H9 (cell line): ENCODE measurements at regions not wholly inside any gene's neighbourhood (a gene's known extent, or its start where the extent isn't known, plus 50 kb on each side); places are given as distances from the start of the nearest gene placed in this dataset.

Source experiments
- DNase-seq: peaks from one replicate; pipeline ENCODE4 v3.0.0-alpha.2; 2017
- H2AFZ ChIP-seq: one replicate; pipeline ENCODE4 v1.6.1; 2013; ENCODE audit warnings: mild to moderate bottlenecking, low read length, control low read depth, moderate library complexity
- H2AK5ac ChIP-seq: 2 replicates; pipeline ENCODE4 v1.6.1; 2013; ENCODE audit warnings: low read length, control low read depth, mixed read lengths; ENCODE audit not compliant: insufficient read length
- H2BK120ac ChIP-seq: one replicate; pipeline ENCODE4 v1.6.1; 2013; ENCODE audit warnings: low read depth, mild to moderate bottlenecking, low read length, control low read depth, inconsistent platforms; ENCODE audit not compliant: poor library complexity, severe bottlenecking
- H2BK12ac ChIP-seq: 2 replicates; pipeline ENCODE4 v1.6.1; 2013; ENCODE audit warnings: low read length, control low read depth, mixed read lengths, low read depth; ENCODE audit not compliant: insufficient read length
- H2BK15ac ChIP-seq: 2 replicates; pipeline ENCODE4 v1.6.1; 2013; ENCODE audit warnings: low read depth, low read length, control low read depth
- H2BK20ac ChIP-seq: one replicate; pipeline ENCODE4 v1.6.1; 2013; ENCODE audit warnings: low read depth, mild to moderate bottlenecking, low read length, control low read depth, inconsistent platforms; ENCODE audit not compliant: poor library complexity, severe bottlenecking
- H2BK5ac ChIP-seq: 2 replicates; pipeline ENCODE4 v1.6.1; 2013; ENCODE audit warnings: low read length, control low read depth, mixed read lengths; ENCODE audit not compliant: insufficient read length
- H3K14ac ChIP-seq: 2 replicates; pipeline ENCODE4 v1.6.1; 2013; ENCODE audit warnings: low read length, control low read depth; ENCODE audit not compliant: insufficient read depth
- H3K18ac ChIP-seq: 2 replicates; pipeline ENCODE4 v1.6.1; 2013; ENCODE audit warnings: low read depth, mild to moderate bottlenecking, mixed read lengths, low read length, control low read depth; ENCODE audit not compliant: insufficient read length
- H3K23ac ChIP-seq: 2 replicates; pipeline ENCODE4 v1.6.1; 2013; ENCODE audit warnings: low read length, control low read depth, mixed read lengths, low read depth; ENCODE audit not compliant: insufficient read length
- H3K23me2 ChIP-seq: 2 replicates; pipeline ENCODE4 v1.6.1; 2013; ENCODE audit warnings: low read depth, mild to moderate bottlenecking, mixed read lengths, low read length, control low read depth; ENCODE audit not compliant: insufficient read length, poor library complexity, severe bottlenecking
- H3K27ac ChIP-seq: 2 replicates; pipeline ENCODE4 v1.5.1; 2013; ENCODE audit warnings: low read length, control low read depth, mixed read lengths, low read depth; ENCODE audit not compliant: insufficient read length
- H3K27me3 ChIP-seq: 2 replicates; pipeline ENCODE4 v1.6.1; 2013; ENCODE audit warnings: low read length, control low read depth, inconsistent platforms; ENCODE audit not compliant: insufficient read depth
- H3K4ac ChIP-seq: 2 replicates; pipeline ENCODE4 v1.6.1; 2013; ENCODE audit warnings: low read depth, mild to moderate bottlenecking, control low read depth, inconsistent platforms, low read length, moderate library complexity
- H3K4me1 ChIP-seq: 2 replicates; pipeline ENCODE4 v1.6.1; 2013; ENCODE audit warnings: low read length, control low read depth, inconsistent platforms; ENCODE audit not compliant: insufficient read depth
- H3K4me2 ChIP-seq: 2 replicates; pipeline ENCODE4 v1.6.1; 2013; ENCODE audit warnings: low read length, control low read depth, mixed read lengths; ENCODE audit not compliant: insufficient read length, insufficient read depth
- H3K56ac ChIP-seq: 2 replicates; pipeline ENCODE4 v1.6.1; 2013; ENCODE audit warnings: low read depth, mild to moderate bottlenecking, mixed read lengths, low read length, control low read depth; ENCODE audit not compliant: insufficient read length
- H3K79me1 ChIP-seq: 2 replicates; pipeline ENCODE4 v1.6.1; 2013; ENCODE audit warnings: low read depth, mild to moderate bottlenecking, moderate library complexity, low read length, control low read depth, inconsistent platforms; ENCODE audit not compliant: insufficient read depth, poor library complexity, severe bottlenecking
- H3K79me2 ChIP-seq: 2 replicates; pipeline ENCODE4 v1.6.1; 2013; ENCODE audit warnings: low read length, control low read depth, inconsistent platforms; ENCODE audit not compliant: insufficient read depth
- H3K9ac ChIP-seq: 2 replicates; pipeline ENCODE4 v1.6.1; 2013; ENCODE audit warnings: low read length, control low read depth, mixed read lengths; ENCODE audit not compliant: insufficient read length; ENCODE audit errors: extremely low read depth
- H3K9me3 ChIP-seq: one replicate; pipeline ENCODE4 v1.6.1; 2013; ENCODE audit warnings: low read depth, low read length, inconsistent platforms; ENCODE audit not compliant: control insufficient read depth
- H3T11ph ChIP-seq: one replicate; pipeline ENCODE4 v1.6.1; 2013; ENCODE audit warnings: mild to moderate bottlenecking, low read length, control low read depth, inconsistent platforms
- H4K20me1 ChIP-seq: one replicate; pipeline ENCODE4 v1.6.1; 2013; ENCODE audit not compliant: control insufficient read depth, insufficient read length, insufficient read depth
- H4K5ac ChIP-seq: 2 replicates; pipeline ENCODE4 v1.6.1; 2013; ENCODE audit warnings: low read depth, mild to moderate bottlenecking, mixed read lengths, low read length, control low read depth; ENCODE audit not compliant: insufficient read length
- H4K8ac ChIP-seq: replicated peaks from 2 replicates; pipeline ENCODE4 v1.6.1; 2013; ENCODE audit warnings: low read length, control low read depth, mixed read lengths, low read depth; ENCODE audit not compliant: insufficient read length
- H4K91ac ChIP-seq: 2 replicates; pipeline ENCODE4 v1.6.1; 2013; ENCODE audit warnings: low read depth, mild to moderate bottlenecking, moderate library complexity, mixed read lengths, low read length, control low read depth; ENCODE audit not compliant: insufficient read length
- H3K27ac Mint-ChIP-seq, 3 experiments: 2 replicates in 2 of 3; 3 replicates in 1 of 3; pipeline ENCODE4 v1.8.0; 2020 to 2021; ENCODE audit warnings: mixed read lengths in 3 of 3, mild to moderate bottlenecking in 1 of 3, moderate library complexity in 1 of 3
- H3K27me3 Mint-ChIP-seq: 2 replicates; pipeline ENCODE4 v1.8.0; 2021; ENCODE audit warnings: low read depth, mild to moderate bottlenecking, moderate library complexity, mixed read lengths
- H3K36me3 Mint-ChIP-seq, 3 experiments: 2 replicates in 2 of 3; 3 replicates in 1 of 3; pipeline ENCODE4 v1.8.0; 2020 to 2021; ENCODE audit warnings: low read depth in 3 of 3, mixed read lengths in 3 of 3; ENCODE audit not compliant: insufficient read depth in 1 of 3
- H3K4me1 Mint-ChIP-seq, 2 experiments: 2 replicates each; pipeline ENCODE4 v1.8.0; 2020; ENCODE audit warnings: mixed read lengths in 2 of 2
- H3K4me3 Mint-ChIP-seq, 2 experiments: 2 replicates in 1 of 2; 3 replicates in 1 of 2; pipeline ENCODE4 v1.8.0; 2020 to 2021; ENCODE audit warnings: mild to moderate bottlenecking in 2 of 2, mixed read lengths in 2 of 2, moderate library complexity in 1 of 2
- H3K9me3 Mint-ChIP-seq, 2 experiments: 2 replicates in 1 of 2; 3 replicates in 1 of 2; pipeline ENCODE4 v1.8.0; 2020; ENCODE audit warnings: mild to moderate bottlenecking in 2 of 2, mixed read lengths in 2 of 2, moderate library complexity in 1 of 2
- TF ChIP-seq, protein P1 (sequence below): fragments of 200-600 bp; sonication (generic); conservative IDR thresholded peaks from 3 replicates; pipeline ENCODE4 v1.8.0; 2021; ENCODE audit warnings: antibody characterized with exemption, mild to moderate bottlenecking

DNA sequence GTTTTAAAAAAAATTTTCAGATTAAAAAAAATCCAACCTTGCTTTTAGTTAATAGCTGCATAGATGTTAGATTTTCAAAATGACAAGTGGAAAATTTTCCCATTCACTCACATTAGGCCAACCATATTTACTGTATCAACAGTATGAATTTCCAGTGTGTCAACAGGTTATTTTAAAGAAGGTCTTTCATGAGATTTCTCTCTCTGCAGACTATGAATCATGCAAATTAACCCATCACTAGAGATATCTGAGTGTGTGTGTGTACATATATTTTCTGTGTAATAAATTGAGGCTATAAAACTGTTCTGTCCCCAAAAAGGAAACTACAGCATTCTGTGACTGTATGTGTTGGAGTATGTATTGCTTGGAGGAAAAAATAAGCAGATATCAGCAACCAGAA, 305.6 kb downstream of the ARL4A start:
- H3K18ac ChIP-seq, result no peak overlapping the region

More for the DNA sequence above, 305.6 kb downstream of the ARL4A start:
- Mint-ChIP-seq H3K36me3 (no peaks in the 10 kb centered on the region), H3K27ac (no peak overlapping the region), H3K27me3 (no peaks in the 10 kb centered on the region), H3K9me3 (no peaks in the 10 kb centered on the region; a peak in 1 of 5 replicates), H3K4me1 (peaks cover 3 to 4% of the 10 kb centered on the region in 2 experiments), H3K4me3 (no peak overlapping the region)
- H3K56ac ChIP-seq, result no peak overlapping the region
- H3K4me1 ChIP-seq, result no peaks in the 10 kb centered on the region
- TF ChIP-seq, protein P1, sequence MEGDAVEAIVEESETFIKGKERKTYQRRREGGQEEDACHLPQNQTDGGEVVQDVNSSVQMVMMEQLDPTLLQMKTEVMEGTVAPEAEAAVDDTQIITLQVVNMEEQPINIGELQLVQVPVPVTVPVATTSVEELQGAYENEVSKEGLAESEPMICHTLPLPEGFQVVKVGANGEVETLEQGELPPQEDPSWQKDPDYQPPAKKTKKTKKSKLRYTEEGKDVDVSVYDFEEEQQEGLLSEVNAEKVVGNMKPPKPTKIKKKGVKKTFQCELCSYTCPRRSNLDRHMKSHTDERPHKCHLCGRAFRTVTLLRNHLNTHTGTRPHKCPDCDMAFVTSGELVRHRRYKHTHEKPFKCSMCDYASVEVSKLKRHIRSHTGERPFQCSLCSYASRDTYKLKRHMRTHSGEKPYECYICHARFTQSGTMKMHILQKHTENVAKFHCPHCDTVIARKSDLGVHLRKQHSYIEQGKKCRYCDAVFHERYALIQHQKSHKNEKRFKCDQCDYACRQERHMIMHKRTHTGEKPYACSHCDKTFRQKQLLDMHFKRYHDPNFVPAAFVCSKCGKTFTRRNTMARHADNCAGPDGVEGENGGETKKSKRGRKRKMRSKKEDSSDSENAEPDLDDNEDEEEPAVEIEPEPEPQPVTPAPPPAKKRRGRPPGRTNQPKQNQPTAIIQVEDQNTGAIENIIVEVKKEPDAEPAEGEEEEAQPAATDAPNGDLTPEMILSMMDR, result no peak
- no peak overlapping the region for H2BK15ac ChIP-seq
- H3K27ac ChIP-seq, result no peak overlapping the region
- H3K4me2 ChIP-seq, result no peak overlapping the region
- no peak overlapping the region for H4K5ac ChIP-seq
- no peak overlapping the region for H2BK12ac ChIP-seq
- no peak overlapping the region for H3K4ac ChIP-seq
- H3K9ac ChIP-seq, result no peak overlapping the region
- no peak overlapping the region for H2BK5ac ChIP-seq
- H2AFZ ChIP-seq, result no peak overlapping the region
- H4K8ac ChIP-seq, result no peak overlapping the region
- no peaks in the 10 kb centered on the region for H3K27me3 ChIP-seq
- H3K79me1 ChIP-seq, result no peaks in the 10 kb centered on the region
- H3K14ac ChIP-seq, result no peak overlapping the region
- no peak for DNase-seq
- H3K23ac ChIP-seq, result no peak overlapping the region
- H2AK5ac ChIP-seq, result no peak overlapping the region
- no peak overlapping the region for H3T11ph ChIP-seq
- no peak overlapping the region for H2BK120ac ChIP-seq
- H4K20me1 ChIP-seq, result no peaks in the 10 kb centered on the region
- no peak overlapping the region for H2BK20ac ChIP-seq
- H4K91ac ChIP-seq, result no peak overlapping the region
- no peaks in the 10 kb centered on the region for H3K9me3 ChIP-seq
- no peaks in the 10 kb centered on the region for H3K23me2 ChIP-seq
- no peaks in the 10 kb centered on the region for H3K79me2 ChIP-seq
